ENCODE measurements at regions not wholly inside any gene's neighbourhood (a gene's known extent, or its start where the extent isn't known, plus 50 kb on each side); places are given as distances from the start of the nearest gene placed in this dataset.

- TF ChIP-seq, protein P1, sequence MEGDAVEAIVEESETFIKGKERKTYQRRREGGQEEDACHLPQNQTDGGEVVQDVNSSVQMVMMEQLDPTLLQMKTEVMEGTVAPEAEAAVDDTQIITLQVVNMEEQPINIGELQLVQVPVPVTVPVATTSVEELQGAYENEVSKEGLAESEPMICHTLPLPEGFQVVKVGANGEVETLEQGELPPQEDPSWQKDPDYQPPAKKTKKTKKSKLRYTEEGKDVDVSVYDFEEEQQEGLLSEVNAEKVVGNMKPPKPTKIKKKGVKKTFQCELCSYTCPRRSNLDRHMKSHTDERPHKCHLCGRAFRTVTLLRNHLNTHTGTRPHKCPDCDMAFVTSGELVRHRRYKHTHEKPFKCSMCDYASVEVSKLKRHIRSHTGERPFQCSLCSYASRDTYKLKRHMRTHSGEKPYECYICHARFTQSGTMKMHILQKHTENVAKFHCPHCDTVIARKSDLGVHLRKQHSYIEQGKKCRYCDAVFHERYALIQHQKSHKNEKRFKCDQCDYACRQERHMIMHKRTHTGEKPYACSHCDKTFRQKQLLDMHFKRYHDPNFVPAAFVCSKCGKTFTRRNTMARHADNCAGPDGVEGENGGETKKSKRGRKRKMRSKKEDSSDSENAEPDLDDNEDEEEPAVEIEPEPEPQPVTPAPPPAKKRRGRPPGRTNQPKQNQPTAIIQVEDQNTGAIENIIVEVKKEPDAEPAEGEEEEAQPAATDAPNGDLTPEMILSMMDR (IDR thresholded peaks at IDR 0.05; ENCODE audit: unreplicated experiment), result no peak
- Mint-ChIP-seq H3K27ac (ENCODE audit: low read depth, unreplicated experiment) (no peak overlapping the region), H3K4me1 (ENCODE audit: insufficient read depth, unreplicated experiment) (no peaks in the 10 kb centered on the region), H3K27me3 (ENCODE audit: insufficient read depth, unreplicated experiment) (peaks cover 25% of the 10 kb centered on the region), H3K36me3 (ENCODE audit: insufficient read depth, unreplicated experiment) (peaks cover 7% of the 10 kb centered on the region), H3K9me3 (ENCODE audit: unreplicated experiment) (no peaks in the 10 kb centered on the region), H3K4me3 (ENCODE audit: unreplicated experiment) (no peak overlapping the region)
- no peak for DNase-seq (ENCODE audit: unreplicated experiment)
- intact Hi-C loops (cut with micrococcal nuclease), result no loop called here
- no TSS peak for BruUV-seq (replicated peaks)
- CTCF ChIA-PET, result no interaction called here
- POLR2A ChIA-PET, result no interaction called here
These were observed 978.8 kb upstream of the POU3F3 start for GRCh38 chr2:103875131-103875530.

GRCh38 chr2:103875531-103875930 lies 978.4 kb upstream of the POU3F3 start:
- intact Hi-C loops (cut with micrococcal nuclease), result no loop called here
- TF ChIP-seq, protein P1 (IDR thresholded peaks at IDR 0.05; ENCODE audit: unreplicated experiment), result no peak
- ChIA-PET POLR2A (no interaction called here), CTCF (no interaction called here)
- no peak for DNase-seq (ENCODE audit: unreplicated experiment)
- H3K27ac Mint-ChIP-seq (ENCODE audit: low read depth, unreplicated experiment), result no peak overlapping the region
- H3K9me3 Mint-ChIP-seq (ENCODE audit: unreplicated experiment), result no peaks in the 10 kb centered on the region
- BruUV-seq (replicated peaks), result no TSS peak
- peaks cover 29% of the 10 kb centered on the region for H3K27me3 Mint-ChIP-seq (ENCODE audit: insufficient read depth, unreplicated experiment)
- H3K4me1 Mint-ChIP-seq (ENCODE audit: insufficient read depth, unreplicated experiment), result no peaks in the 10 kb centered on the region
- no peak overlapping the region for H3K4me3 Mint-ChIP-seq (ENCODE audit: unreplicated experiment)
- H3K36me3 Mint-ChIP-seq (ENCODE audit: insufficient read depth, unreplicated experiment), result peaks cover 7% of the 10 kb centered on the region

DNA sequence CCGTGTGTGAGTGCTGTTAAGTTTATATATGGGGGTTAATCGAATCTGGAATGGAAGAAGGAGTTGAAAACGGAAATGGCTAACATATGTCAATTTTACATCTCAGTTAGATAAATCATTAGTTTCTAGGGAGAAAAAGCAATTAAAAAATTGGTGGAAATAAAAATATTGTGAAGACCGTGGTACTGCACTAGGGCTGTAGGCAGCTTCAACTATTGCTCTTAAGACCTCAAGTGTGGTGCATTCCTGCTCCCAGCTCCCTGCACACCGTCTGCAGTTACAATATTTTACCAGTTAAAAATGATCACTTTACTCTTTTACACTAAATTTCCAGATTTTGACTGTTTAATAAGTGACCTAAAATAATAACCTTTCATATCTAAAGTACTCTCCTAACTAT lies 977.3 kb upstream of the POU3F3 start:
- Mint-ChIP-seq H3K36me3 (ENCODE audit: insufficient read depth, unreplicated experiment) (peaks cover 7% of the 10 kb centered on the region), H3K27ac (ENCODE audit: low read depth, unreplicated experiment) (no peak overlapping the region), H3K27me3 (ENCODE audit: insufficient read depth, unreplicated experiment) (peaks cover 39% of the 10 kb centered on the region), H3K4me3 (ENCODE audit: unreplicated experiment) (no peak overlapping the region), H3K4me1 (ENCODE audit: insufficient read depth, unreplicated experiment) (no peaks in the 10 kb centered on the region), H3K9me3 (ENCODE audit: unreplicated experiment) (no peaks in the 10 kb centered on the region)
- POLR2A ChIA-PET, result no interaction called here
- DNase-seq (ENCODE audit: unreplicated experiment), result no peak
- BruUV-seq (replicated peaks), result no TSS peak
- CTCF ChIA-PET, result no interaction called here
- TF ChIP-seq, protein P1 (IDR thresholded peaks at IDR 0.05; ENCODE audit: unreplicated experiment), result no peak
- intact Hi-C loops (cut with micrococcal nuclease), result no loop called here

- ChIA-PET POLR2A (interaction anchor here (0.6 to 0.7 kb wide), 2 partner anchors 16 to 491 kb away, joined by 3 read pairs; no protein-coding TSS in a partner anchor), CTCF (no interaction called here)
- no TSS peak for BruUV-seq (replicated peaks)
- H3K27ac Mint-ChIP-seq (ENCODE audit: low read depth, unreplicated experiment), result no peak overlapping the region
- peaks cover 54% of the 10 kb centered on the region for H3K27me3 Mint-ChIP-seq (ENCODE audit: insufficient read depth, unreplicated experiment)
- TF ChIP-seq, protein P1 (IDR thresholded peaks at IDR 0.05; ENCODE audit: unreplicated experiment), result no peak
- intact Hi-C loops (cut with micrococcal nuclease), result no loop called here
- no peaks in the 10 kb centered on the region for H3K9me3 Mint-ChIP-seq (ENCODE audit: unreplicated experiment)
- peaks cover 7% of the 10 kb centered on the region for H3K36me3 Mint-ChIP-seq (ENCODE audit: insufficient read depth, unreplicated experiment)
- DNase-seq (ENCODE audit: unreplicated experiment), result no peak
- H3K4me3 Mint-ChIP-seq (ENCODE audit: unreplicated experiment), result no peak overlapping the region
- H3K4me1 Mint-ChIP-seq (ENCODE audit: insufficient read depth, unreplicated experiment), result no peaks in the 10 kb centered on the region
These were observed 974.8 kb upstream of the POU3F3 start for GRCh38 chr2:103879101-103879500.
